HL-60 (cell line): ENCODE measurements at regions not wholly inside any gene's neighbourhood (a gene's known extent, or its start where the extent isn't known, plus 50 kb on each side); places are given as distances from the start of the nearest gene placed in this dataset.

Experiments used
- DNase-seq, 2 experiments: peaks; one replicate each; pipeline ENCODE4 v3.0.0-alpha.2; 2010 to 2020; ENCODE audit warnings: low read depth in 1 of 2, low spot score in 1 of 2
- H3K27ac ChIP-seq: fragments of 250-450 bp; sonication (Bioruptor Pico); replicated peaks from 2 replicates; pipeline ENCODE4 v1.5.1; 2020; ENCODE audit warnings: mild to moderate bottlenecking, moderate library complexity
- H3K27me3 ChIP-seq: fragments of 250-450 bp; sonication (Bioruptor Pico); 2 replicates; pipeline ENCODE4 v1.5.1; 2021; ENCODE audit warnings: mild to moderate bottlenecking, moderate library complexity; ENCODE audit not compliant: insufficient read depth, poor library complexity, severe bottlenecking
- H3K4me3 ChIP-seq: replicated peaks from 2 replicates; pipeline ENCODE4 v1.5.1; 2011; ENCODE audit warnings: mild to moderate bottlenecking, control low read depth, low read length; ENCODE audit not compliant: insufficient read depth
- CTCF ChIP-seq: IDR thresholded peaks from one replicate; pipeline ENCODE4 v1.5.1; 2011; ENCODE audit warnings: low read length, control low read depth, inconsistent platforms; ENCODE audit not compliant: insufficient read depth
- GABPA ChIP-seq: IDR thresholded peaks from 2 replicates; pipeline ENCODE4 v1.6.1; 2012; ENCODE audit warnings: low read depth
- POLR2AphosphoS5 ChIP-seq: IDR thresholded peaks from 2 replicates; pipeline ENCODE4 v1.6.1; 2012; ENCODE audit warnings: low read depth
- SPI1 ChIP-seq: IDR thresholded peaks from 2 replicates; pipeline ENCODE4 v1.6.1; 2012; ENCODE audit warnings: low read depth, mild to moderate bottlenecking, borderline replicate concordance
- TF ChIP-seq, protein P1 (sequence below): IDR thresholded peaks from 2 replicates; pipeline ENCODE4 v1.6.1; 2012; ENCODE audit warnings: low read depth; ENCODE audit not compliant: insufficient replicate concordance

GRCh38 chr21:41016472-41016871 is 151.5 kb upstream of the BACE2 start:
- Histone ChIP-seq H3K4me3 (no peak overlapping the region), H3K27ac (no peak overlapping the region), H3K27me3 (no peaks in the 10 kb centered on the region)
- no peak for DNase-seq
- TF ChIP-seq SPI1 (no peak), POLR2AphosphoS5 (no peak), GABPA (no peak), CTCF (no peak)
- TF ChIP-seq, protein P1, sequence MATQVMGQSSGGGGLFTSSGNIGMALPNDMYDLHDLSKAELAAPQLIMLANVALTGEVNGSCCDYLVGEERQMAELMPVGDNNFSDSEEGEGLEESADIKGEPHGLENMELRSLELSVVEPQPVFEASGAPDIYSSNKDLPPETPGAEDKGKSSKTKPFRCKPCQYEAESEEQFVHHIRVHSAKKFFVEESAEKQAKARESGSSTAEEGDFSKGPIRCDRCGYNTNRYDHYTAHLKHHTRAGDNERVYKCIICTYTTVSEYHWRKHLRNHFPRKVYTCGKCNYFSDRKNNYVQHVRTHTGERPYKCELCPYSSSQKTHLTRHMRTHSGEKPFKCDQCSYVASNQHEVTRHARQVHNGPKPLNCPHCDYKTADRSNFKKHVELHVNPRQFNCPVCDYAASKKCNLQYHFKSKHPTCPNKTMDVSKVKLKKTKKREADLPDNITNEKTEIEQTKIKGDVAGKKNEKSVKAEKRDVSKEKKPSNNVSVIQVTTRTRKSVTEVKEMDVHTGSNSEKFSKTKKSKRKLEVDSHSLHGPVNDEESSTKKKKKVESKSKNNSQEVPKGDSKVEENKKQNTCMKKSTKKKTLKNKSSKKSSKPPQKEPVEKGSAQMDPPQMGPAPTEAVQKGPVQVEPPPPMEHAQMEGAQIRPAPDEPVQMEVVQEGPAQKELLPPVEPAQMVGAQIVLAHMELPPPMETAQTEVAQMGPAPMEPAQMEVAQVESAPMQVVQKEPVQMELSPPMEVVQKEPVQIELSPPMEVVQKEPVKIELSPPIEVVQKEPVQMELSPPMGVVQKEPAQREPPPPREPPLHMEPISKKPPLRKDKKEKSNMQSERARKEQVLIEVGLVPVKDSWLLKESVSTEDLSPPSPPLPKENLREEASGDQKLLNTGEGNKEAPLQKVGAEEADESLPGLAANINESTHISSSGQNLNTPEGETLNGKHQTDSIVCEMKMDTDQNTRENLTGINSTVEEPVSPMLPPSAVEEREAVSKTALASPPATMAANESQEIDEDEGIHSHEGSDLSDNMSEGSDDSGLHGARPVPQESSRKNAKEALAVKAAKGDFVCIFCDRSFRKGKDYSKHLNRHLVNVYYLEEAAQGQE, result no peak

GRCh38 chr21:41018431-41018830 is 149.5 kb upstream of the BACE2 start:
- no peak overlapping the region for H3K27ac ChIP-seq
- DNase-seq, result no peak
- H3K27me3 ChIP-seq, result no peaks in the 10 kb centered on the region
- TF ChIP-seq POLR2AphosphoS5 (no peak), CTCF (no peak), GABPA (no peak), SPI1 (no peak)
- TF ChIP-seq, protein P1, result no peak
- H3K4me3 ChIP-seq, result no peak overlapping the region

DNA sequence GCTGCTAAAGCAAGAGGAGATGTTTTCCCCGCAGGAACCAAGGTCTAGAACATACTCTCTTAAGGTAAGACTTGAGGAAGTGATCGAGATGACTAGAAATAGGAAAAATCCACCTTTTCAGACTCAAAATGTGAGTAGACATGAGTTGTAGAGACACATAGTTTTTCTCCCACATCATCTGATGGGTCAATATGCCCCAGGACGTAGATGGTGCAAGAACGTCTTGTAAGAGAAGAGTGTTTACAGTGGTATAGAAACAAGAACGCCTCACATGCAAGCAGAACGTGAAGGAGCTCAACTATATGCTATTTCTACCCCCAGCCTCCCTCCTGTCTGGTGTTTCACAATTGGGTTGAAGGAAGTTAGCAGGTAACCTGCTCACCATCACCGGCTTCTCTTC is 144.0 kb upstream of the BACE2 start:
- Histone ChIP-seq H3K27ac (no peak overlapping the region), H3K4me3 (no peak overlapping the region), H3K27me3 (no peaks in the 10 kb centered on the region)
- DNase-seq, result no peak
- TF ChIP-seq POLR2AphosphoS5 (no peak), CTCF (no peak), GABPA (no peak), SPI1 (no peak)
- TF ChIP-seq, protein P1, result no peak
